HS-5 (cell line): ENCODE measurements at regions not wholly inside any gene's neighbourhood (a gene's known extent, or its start where the extent isn't known, plus 50 kb on each side); places are given as distances from the start of the nearest gene placed in this dataset.
A peak's percentile ranks its signal among the peaks of the same experiment; 100 is the strongest.

ENCODE experiments used
- DNase-seq: peaks from one replicate; pipeline ENCODE4 v3.0.0-alpha.2; 2012; ENCODE audit warnings: low read depth

DNA sequence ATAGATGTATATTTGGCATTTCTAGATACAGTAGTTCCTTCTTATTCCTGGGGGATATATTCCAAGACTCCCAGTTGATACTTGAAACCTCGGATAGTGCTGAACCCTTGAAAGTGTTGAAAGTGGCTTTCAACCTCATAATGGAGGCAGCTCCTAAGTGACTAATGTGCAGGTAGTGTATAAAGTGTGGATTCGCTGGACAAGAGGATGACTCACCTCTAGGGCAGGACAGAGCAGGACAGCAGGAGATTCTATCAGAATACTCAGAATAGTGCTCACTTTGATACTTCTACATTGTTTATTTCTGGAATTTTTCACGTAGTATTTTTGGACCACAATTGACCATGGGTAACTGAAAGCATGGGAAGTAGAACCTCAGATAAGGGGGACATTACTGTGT is 1138.9 kb upstream of the WWC1 start:
- no peak for DNase-seq

DNA sequence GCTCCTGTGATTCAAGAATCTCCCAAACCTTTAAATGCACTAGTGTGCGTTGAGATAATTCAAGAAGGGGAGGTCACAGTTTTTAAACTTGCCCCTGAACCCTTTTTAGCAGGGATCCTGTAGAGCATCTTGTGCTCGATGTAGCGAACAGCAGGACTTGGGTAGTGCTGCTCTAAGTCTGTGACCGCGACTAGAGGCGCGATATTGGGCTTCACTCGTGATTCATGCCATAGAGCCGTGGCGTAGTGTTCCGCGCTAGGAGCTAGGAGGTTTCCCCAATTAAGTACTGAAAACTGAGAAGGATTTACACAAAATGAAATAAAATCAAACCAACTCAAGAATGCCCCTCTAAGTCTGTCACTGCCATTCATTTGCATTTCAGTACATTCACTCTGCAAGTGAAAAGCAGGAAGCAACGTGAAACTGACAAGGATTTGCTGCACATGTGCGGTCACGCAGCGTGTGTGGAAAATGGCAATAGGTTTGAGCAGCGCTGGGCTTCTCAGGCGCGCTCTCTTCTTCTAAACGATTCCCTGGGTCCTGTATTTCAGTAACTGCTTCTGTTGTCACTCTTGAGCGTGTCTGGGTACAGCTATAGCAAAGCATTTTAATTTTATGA is 1135.9 kb upstream of the WWC1 start:
- DNase-seq, result no peak

DNA sequence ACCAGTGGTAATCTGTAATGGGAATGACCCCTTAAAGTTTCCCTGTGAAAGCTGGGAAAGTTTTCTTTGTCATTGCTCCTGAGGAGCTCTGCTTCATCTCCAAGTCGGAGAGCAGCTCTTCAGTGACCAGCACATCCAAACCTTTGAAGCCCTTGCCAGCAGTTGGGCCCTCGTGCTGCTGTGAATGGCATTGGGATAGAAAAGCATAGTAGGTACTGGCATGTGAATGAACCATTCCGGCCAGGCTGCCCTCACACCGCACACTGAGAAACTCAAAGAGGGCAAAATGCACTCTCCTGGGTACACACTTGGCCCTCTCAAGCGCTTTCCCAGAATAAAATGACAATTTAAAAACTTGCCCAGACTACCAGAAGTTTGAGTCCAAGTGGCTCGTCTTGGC is 1135.0 kb upstream of the WWC1 start:
- DNase-seq, result no peak

GRCh38 chr5:167158588-167158987 is 1132.9 kb upstream of the WWC1 start:
- DNase-seq, result no peak

DNA sequence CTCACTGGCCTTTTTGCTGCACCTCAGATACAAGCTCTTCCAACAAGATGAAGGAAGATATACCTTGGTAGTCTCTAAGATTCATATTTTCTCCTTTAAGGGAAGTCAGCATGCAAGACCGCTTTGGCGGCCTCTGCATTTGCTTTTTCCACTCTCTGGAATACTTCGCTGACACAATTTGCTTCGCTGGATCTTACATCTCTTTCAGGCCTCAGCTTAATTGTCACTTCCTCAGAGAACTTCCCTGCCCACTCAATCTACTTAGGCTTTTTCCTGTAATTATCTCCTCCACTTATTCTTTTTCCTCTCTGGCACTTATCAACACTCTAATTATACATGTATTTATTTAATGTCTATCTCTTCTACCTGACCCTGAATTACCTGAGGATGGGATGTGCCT is 1131.1 kb upstream of the WWC1 start:
- no peak for DNase-seq

DNA sequence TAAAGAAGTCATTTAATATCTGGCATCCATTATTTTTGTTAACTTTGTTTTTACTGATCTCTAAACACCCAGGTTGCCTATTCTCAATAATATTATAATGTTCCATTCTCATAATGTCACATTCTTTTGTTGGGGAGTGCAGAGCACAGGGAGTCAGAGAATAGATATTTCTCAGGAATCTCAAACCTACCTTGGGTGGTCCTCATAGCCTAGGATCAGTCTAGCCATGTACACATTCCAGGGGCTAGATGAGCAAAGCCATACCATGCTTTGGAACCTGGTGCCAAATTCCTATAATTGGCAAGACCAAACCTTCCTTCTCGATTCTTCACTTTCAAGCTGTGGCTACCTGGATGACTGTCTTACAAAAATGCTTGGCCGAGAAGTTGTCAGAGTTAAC is 1124.7 kb upstream of the WWC1 start:
- no peak for DNase-seq

- no peak for DNase-seq
These were observed 1124.2 kb upstream of the WWC1 start for GRCh38 chr5:167167191-167167795.

GRCh38 chr5:167168971-167169370 is 1122.5 kb upstream of the WWC1 start:
- DNase-seq, result no peak

GRCh38 chr5:167171056-167171455 is 1120.4 kb upstream of the WWC1 start:
- no peak for DNase-seq

- DNase-seq, result no peak
These were observed 1113.7 kb upstream of the WWC1 start for GRCh38 chr5:167177736-167178135.

DNA sequence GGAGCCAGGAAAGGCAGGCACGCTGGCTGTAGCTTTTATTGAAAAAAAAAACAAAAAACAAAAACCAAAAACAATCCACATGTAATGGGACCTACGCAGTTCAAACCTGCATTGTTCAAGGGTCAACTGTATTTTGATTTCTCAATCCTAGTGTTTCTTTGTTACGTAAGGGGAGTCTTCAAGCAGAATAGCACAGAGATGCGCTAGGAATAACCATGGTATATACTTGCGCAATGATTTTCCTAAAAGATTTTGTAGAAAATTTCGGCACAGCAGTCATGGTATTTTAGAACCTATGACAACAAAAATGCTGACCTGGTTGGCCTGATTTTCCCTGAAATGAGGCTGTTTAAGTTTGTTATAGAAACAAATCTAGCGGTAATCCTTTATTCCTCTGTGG is 1110.5 kb upstream of the WWC1 start:
- DNase-seq, result no peak

DNA sequence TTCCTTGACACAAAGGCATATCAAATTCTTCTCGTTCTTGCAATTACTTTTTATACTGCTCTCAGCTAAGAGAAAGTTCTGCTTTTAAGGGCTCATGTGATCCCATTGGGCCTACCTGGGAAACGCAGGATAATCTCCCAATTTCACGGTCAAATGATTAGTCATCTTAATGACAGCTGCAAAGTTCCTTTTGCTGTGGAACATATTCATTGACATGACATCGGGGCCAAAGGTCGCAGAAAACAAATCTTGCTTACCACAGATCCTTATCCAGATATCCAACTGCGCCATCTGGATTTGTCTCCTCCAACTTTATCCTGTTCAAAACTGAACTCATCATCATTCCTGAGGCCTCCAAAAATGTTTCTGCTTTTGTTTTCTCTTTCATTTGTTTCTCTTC is 1085.6 kb upstream of the WWC1 start:
- DNase-seq, result no peak

- no peak for DNase-seq
These were observed 1084.4 kb upstream of the WWC1 start for GRCh38 chr5:167207081-167207480.

DNA sequence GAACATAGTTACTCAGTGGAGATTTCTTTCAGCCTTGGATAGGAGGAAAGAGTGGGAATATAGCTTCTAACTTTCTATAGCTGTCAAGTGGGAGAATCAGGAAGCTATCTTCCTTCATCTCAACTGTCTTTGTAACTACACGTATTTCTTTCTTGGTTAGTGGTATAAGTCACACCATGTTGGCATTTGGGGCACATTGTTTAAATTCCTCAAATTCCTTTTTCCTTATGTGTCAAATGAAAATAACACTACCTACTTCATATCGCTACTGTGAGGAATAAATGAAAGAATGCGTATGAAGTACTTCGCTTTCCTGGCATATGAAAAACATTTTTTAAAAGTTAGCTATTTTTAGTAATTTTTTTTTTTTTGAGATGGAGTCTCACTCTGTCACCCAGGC is 1082.5 kb upstream of the WWC1 start:
- DNase-seq, result peak; percentile 72

DNA sequence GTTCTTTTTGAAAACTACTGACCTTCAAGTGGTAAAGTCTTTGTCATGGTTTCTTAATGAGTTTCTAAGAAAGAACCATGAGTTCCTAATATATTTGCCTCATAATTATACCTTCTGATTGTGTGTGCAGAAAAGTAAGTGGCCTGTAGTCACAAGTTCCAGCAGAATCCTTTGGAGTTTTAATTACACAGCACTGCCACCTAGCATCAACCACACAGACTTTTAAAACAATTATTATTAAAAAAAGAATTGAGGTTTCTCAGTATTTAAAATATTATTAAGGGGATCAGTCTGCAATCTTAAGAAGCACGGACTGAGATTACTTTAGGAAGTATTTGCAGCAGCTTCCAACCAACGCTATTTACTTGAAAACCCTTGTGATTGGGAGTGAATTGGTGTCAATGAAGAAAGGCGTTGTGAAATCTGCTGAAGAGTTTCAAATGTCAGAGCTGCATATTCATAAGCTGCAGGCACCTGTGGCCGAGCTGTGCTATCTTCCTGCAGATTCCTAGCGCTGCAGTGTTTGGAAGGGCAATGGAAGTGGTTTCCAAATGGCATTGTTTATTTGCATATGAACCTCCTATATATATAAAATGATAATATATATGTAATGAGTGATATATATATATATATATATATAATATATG is 1074.2 kb upstream of the WWC1 start:
- no peak for DNase-seq

DNA sequence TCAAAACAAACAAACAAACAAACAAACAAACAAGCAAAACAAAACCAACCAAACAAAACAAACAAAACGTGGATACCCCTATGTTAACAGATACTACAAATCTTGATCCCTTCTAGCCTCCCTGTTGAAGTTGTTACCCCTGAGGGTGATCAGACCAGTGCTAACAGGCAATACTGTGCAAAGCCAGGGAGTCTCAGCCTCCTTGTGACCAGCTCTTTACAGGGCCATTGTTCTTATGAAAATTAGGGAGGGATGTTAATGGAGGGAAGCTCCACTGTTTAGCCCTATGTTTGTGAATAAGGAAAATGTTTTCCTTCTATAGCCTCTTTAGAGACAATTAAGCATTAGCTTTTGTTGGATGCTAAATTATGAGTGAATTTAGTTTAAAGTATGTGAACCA is 1072.1 kb upstream of the WWC1 start:
- DNase-seq, result no peak

- DNase-seq, result no peak
These were observed 1065.1 kb upstream of the WWC1 start for GRCh38 chr5:167226386-167226785.

DNA sequence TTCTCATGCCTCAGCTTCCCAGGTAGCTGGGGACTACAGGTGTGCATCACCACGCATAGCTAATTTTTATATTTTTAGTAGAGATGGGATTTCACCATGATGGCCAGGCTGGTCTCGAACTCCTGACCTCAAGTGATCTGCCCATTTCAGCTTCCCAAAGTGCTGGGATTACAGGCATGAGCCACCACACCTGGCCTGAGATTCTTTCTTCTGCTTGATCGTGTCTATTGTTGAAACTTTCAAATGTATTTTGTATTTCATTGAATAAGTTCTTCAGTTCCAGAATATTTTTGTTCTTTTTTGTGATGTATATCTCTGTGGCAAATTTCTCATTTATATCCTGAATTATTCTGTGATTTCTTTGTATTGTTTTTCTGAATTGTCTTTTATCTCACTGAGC is 1063.3 kb upstream of the WWC1 start:
- DNase-seq, result no peak

- DNase-seq, result no peak
These were observed 1061.7 kb upstream of the WWC1 start for GRCh38 chr5:167229751-167230150.

DNA sequence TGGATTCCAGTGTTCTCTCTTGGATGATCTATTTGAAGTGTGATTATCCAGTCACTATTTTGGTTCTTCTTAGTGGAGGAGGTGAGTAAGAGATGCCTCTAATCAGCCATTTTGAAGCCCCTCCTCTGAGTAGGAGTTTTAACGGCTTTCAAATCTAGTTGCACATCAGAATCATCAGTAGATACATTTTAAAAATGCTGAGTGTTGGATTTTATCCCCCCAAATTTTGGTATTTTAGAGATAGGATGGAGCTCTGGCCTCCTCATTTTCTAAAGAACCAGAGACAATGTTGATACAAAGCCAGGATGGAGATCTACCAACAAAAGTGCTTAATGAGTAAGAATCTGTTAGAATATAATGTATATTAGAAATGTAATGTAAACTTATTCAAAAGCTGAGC is 1061.0 kb upstream of the WWC1 start:
- DNase-seq, result no peak

DNA sequence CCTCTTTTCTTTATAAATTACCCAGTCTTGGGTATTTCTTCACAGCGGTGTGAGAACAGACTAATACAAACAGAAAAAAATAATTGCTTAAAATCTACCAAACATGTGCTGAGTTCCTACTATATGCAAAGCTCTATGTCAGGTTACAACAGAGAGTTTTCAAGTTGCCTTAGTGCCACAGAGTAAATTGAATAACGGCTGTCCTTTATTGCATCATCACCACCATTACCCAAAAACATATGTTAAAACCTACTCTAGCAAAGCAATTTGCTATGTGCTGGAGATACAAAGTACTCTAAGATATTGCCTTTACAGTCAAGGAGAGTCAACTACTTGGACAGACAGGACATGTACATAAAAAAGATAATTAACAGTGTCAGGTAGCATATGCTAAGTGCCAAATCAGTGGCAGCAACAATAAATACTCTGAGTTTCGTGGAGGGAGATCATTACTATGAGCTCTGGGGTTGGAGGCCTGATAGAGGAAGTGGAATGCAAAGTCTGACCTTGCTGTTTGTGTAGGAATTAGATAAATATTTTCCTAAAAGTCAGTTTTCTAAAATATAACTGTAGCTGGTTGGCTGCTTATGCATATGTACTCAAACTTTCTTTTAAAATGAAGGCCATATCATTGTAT is 1058.7 kb upstream of the WWC1 start:
- DNase-seq, result no peak

GRCh38 chr5:167233507-167234220 is 1057.8 kb upstream of the WWC1 start:
- DNase-seq, result no peak
